ENCODE measurements at regions not wholly inside any gene's neighbourhood (a gene's known extent, or its start where the extent isn't known, plus 50 kb on each side); places are given as distances from the start of the nearest gene placed in this dataset.

DNA sequence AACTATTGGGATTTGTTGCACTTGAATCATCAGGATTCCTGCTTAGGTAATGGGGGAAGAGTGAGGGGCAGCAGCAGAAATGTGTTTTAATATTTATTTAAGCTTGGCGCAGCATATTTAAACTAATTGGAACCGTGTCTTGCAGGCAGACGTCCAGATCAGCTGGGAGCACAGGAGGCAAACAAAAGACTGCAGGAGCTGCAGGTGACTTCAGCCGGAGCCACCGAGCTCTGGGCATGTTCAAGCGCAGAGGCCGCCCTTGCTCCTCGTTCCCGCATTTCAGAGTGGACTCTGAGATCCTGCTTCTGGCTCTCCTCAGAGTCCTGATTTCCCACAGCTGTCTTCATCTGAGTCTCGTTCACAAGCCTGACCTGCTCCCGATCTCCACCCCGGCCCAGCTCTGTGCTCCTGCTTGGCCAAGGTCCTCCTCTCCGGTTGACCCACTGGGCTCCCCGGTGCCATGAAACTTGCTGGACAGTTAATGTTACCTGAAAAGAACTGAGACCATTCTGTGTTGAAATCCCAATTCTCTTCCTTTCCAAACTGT is 475.5 kb downstream of the SOX11 start:
- H3K27me3 ChIP-seq: no peaks in the 10 kb centered on the region
- no peaks in the 10 kb centered on the region for H3K9me3 ChIP-seq
- H3K4me1 ChIP-seq: peaks cover 0 to 9% (median 6%) of the 10 kb centered on the region in 4 donors
- DNase-seq: peak in 1 of 2 donors; percentile 78
- TF ChIP-seq CTCF (IDR thresholded peaks at IDR 0.05): no peak
- no peak for TF ChIP-seq EP300 (IDR thresholded peaks at IDR 0.05)
- TF ChIP-seq POLR2AphosphoS5 (IDR thresholded peaks at IDR 0.05): no peak
- TF ChIP-seq POLR2A (IDR thresholded peaks at IDR 0.05): no peak
- intact Hi-C loops (cut with DNase I; ENCODE audit: low total_unique reads): no loop called here
- no peak overlapping the region for H3K4me3 ChIP-seq
- WGBS, 5 donors: 34 to 54% (median 45%) methylated on average over 14 of the region's 14 CpGs
- no peaks in the 10 kb centered on the region for H3K36me3 ChIP-seq
- H3K27ac ChIP-seq: peak overlapping the region in 1 of 5 donors; percentile 10

- H3K27ac ChIP-seq: no peak overlapping the region
- 65 to 83% (median 77%) methylated on average over 1 of the region's 1 CpG for WGBS, 5 donors
- intact Hi-C loops (cut with DNase I; ENCODE audit: low total_unique reads): no loop called here
- peaks cover 0 to 9% (median 6%) of the 10 kb centered on the region in 4 donors for H3K4me1 ChIP-seq
- H3K27me3 ChIP-seq: no peaks in the 10 kb centered on the region
- H3K4me3 ChIP-seq: no peak overlapping the region
- H3K9me3 ChIP-seq: peaks cover 0 to 5% (median 0%) of the 10 kb centered on the region in 4 donors
- no peaks in the 10 kb centered on the region for H3K36me3 ChIP-seq
- no peak for DNase-seq
- TF ChIP-seq CTCF (IDR thresholded peaks at IDR 0.05) (no peak), POLR2A (IDR thresholded peaks at IDR 0.05) (no peak)
Measured at GRCh38 chr2:6168485-6168884, 476.3 kb downstream of the SOX11 start.

DNA sequence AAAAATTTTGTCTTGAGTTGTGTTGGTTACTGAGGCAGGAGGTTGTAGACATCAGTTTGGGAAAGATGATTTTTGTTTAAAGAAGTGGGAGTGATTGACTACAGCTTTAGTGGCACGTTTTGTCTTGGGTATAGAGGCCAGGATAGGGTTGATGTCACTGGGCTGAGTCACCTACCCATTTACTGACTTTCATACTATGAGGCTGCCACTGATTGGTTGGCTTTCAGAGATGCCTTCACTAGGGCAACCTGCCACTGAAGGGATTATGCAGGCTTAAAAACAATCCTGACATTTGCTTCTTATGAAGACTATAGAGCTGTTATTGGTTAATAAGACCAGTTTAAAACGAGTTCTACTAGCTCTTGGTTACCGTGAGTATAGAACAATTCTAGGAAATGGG is 479.1 kb downstream of the SOX11 start:
- 48 to 67% (median 59%) methylated on average over 3 of the region's 3 CpGs for WGBS, 5 donors
- intact Hi-C loops (cut with DNase I; ENCODE audit: low total_unique reads): no loop called here
- no peak overlapping the region for H3K27ac ChIP-seq

GRCh38 chr2:6177811-6178210 is 485.6 kb downstream of the SOX11 start:
- Histone ChIP-seq H3K27me3 (no peaks in the 10 kb centered on the region), H3K9me3 (peaks cover 0 to 16% (median 4%) of the 10 kb centered on the region in 4 donors), H3K36me3 (no peaks in the 10 kb centered on the region), H3K4me1 (peaks cover 0 to 15% (median 8%) of the 10 kb centered on the region in 4 donors), H3K4me3 (no peak overlapping the region), H3K27ac (no peak overlapping the region)
- intact Hi-C loops (cut with DNase I; ENCODE audit: low total_unique reads): no loop called here
- TF ChIP-seq POLR2AphosphoS5 (IDR thresholded peaks at IDR 0.05): no peak
- TF ChIP-seq EP300 (IDR thresholded peaks at IDR 0.05): no peak
- TF ChIP-seq POLR2A (IDR thresholded peaks at IDR 0.05): no peak
- no peak for TF ChIP-seq CTCF (IDR thresholded peaks at IDR 0.05)
- DNase-seq: no peak
- 22 to 40% (median 28%) methylated on average over 2 of the region's 2 CpGs for WGBS, 5 donors

More for the DNA sequence above, 479.1 kb downstream of the SOX11 start:
- H3K9me3 ChIP-seq: peaks cover 0 to 16% (median 4%) of the 10 kb centered on the region in 4 donors
- H3K27me3 ChIP-seq: no peaks in the 10 kb centered on the region
- no peak overlapping the region for H3K4me3 ChIP-seq
- DNase-seq: no peak
- TF ChIP-seq CTCF (IDR thresholded peaks at IDR 0.05) (no peak), EP300 (IDR thresholded peaks at IDR 0.05) (no peak), POLR2A (IDR thresholded peaks at IDR 0.05) (no peak), POLR2AphosphoS5 (IDR thresholded peaks at IDR 0.05) (no peak)
- no peaks in the 10 kb centered on the region for H3K36me3 ChIP-seq
- peaks cover 0 to 4% (median 0%) of the 10 kb centered on the region in 4 donors for H3K4me1 ChIP-seq
